IMR-90 (cell line): ENCODE measurements at regions not wholly inside any gene's neighbourhood (a gene's known extent, or its start where the extent isn't known, plus 50 kb on each side); places are given as distances from the start of the nearest gene placed in this dataset.

ENCODE experiments used
- ATAC-seq: fragments of 200-7000 bp; cut with Tn5 transposase; 2 replicates; pipeline ENCODE4 v1.9.1; 2020; ENCODE audit warnings: low read depth, mild to moderate bottlenecking, moderate library complexity
- BruUV-seq: library from RNA; stranded (reverse); fragments of 400-500 nt; replicated peaks from 2 replicates; lab custom pipeline; 2021; lab: Mats Ljungman, UMichigan
- CTCF ChIA-PET: fragments of 300-600 bp; formaldehyde crosslinking; extraction: SDS; loops from one replicate; lab custom pipeline; 2021; ENCODE audit warnings: antibody characterized with exemption; lab: Yijun Ruan, JAX
- POLR2A ChIA-PET: fragments of 300-600 bp; sonication (Branson Sonifier 250); formaldehyde crosslinking; loops from one replicate; lab custom pipeline; 2022; ENCODE audit warnings: antibody characterized with exemption; ENCODE audit not compliant: unreplicated experiment; lab: Charles Lee
- DNase-seq: peaks from one replicate; pipeline ENCODE4 v3.0.0; 2013
- H2AFZ ChIP-seq: replicated peaks from 2 replicates; pipeline ENCODE3; 2013; ENCODE audit warnings: low read length, mild to moderate bottlenecking; ENCODE audit not compliant: poor library complexity
- H2AK5ac ChIP-seq: 2 replicates; pipeline ENCODE4 v1.6.1; 2013; ENCODE audit warnings: low read depth, low read length, inconsistent platforms
- H2AK9ac ChIP-seq: replicated peaks from 2 replicates; pipeline ENCODE3; 2013; ENCODE audit warnings: mild to moderate bottlenecking, low read depth, low read length, moderate library complexity; ENCODE audit not compliant: poor library complexity
- H2BK120ac ChIP-seq: 2 replicates; pipeline ENCODE4 v1.6.1; 2013; ENCODE audit warnings: low read depth, low read length, inconsistent platforms
- H2BK15ac ChIP-seq: 3 replicates; pipeline ENCODE4 v1.6.1; 2013; ENCODE audit warnings: low read depth, low read length, inconsistent platforms
- H2BK20ac ChIP-seq: 2 replicates; pipeline ENCODE4 v1.6.1; 2013; ENCODE audit warnings: low read depth, mild to moderate bottlenecking, inconsistent platforms, low read length, moderate library complexity
- H2BK5ac ChIP-seq: 2 replicates; pipeline ENCODE4 v1.6.1; 2013; ENCODE audit warnings: mild to moderate bottlenecking, low read depth, low read length, inconsistent platforms; ENCODE audit not compliant: poor library complexity, severe bottlenecking
- H3K14ac ChIP-seq: replicated peaks from 2 replicates; pipeline ENCODE4 v1.6.1; 2013; ENCODE audit warnings: low read depth, low read length, inconsistent platforms
- H3K18ac ChIP-seq: 2 replicates; pipeline ENCODE4 v1.6.1; 2013; ENCODE audit warnings: low read depth, low read length, control low read depth
- H3K23ac ChIP-seq: 2 replicates; pipeline ENCODE4 v1.6.1; 2013; ENCODE audit warnings: low read depth, low read length, inconsistent platforms
- H3K27ac ChIP-seq: 2 replicates; pipeline ENCODE4 v1.5.1; 2013; ENCODE audit warnings: mild to moderate bottlenecking, control low read depth, low read length; ENCODE audit not compliant: insufficient read depth
- H3K27me3 ChIP-seq: 2 replicates; pipeline ENCODE4 v1.6.1; 2013; ENCODE audit warnings: low read length; ENCODE audit not compliant: control insufficient read depth, insufficient read depth
- H3K36me3 ChIP-seq: 2 replicates; pipeline ENCODE4 v1.6.1; 2013; ENCODE audit warnings: low read length, mixed read lengths; ENCODE audit not compliant: control insufficient read depth, insufficient read depth
- H3K4ac ChIP-seq: 2 replicates; pipeline ENCODE4 v1.6.1; 2013; ENCODE audit warnings: low read depth, low read length, inconsistent platforms
- H3K4me1 ChIP-seq: 2 replicates; pipeline ENCODE4 v1.6.1; 2013; ENCODE audit warnings: low read length, mixed read lengths; ENCODE audit not compliant: control insufficient read depth, insufficient read depth
- H3K4me2 ChIP-seq: 2 replicates; pipeline ENCODE4 v1.6.1; 2013; ENCODE audit warnings: low read depth, mild to moderate bottlenecking, control low read depth, low read length, moderate library complexity
- H3K4me3 ChIP-seq: 2 replicates; pipeline ENCODE4 v1.5.1; 2013; ENCODE audit warnings: low read depth, mild to moderate bottlenecking, control low read depth, low read length, moderate library complexity; ENCODE audit not compliant: insufficient read depth
- H3K56ac ChIP-seq: 2 replicates; pipeline ENCODE4 v1.6.1; 2013; ENCODE audit warnings: low read length, inconsistent platforms; ENCODE audit not compliant: insufficient read depth; ENCODE audit errors: extremely low read depth
- H3K79me1 ChIP-seq, 2 experiments: 2 replicates each; pipeline ENCODE4 v1.6.1; 2013; ENCODE audit warnings: low read length in 2 of 2, inconsistent platforms in 1 of 2, low read depth in 1 of 2
- H3K9ac ChIP-seq: 2 replicates; pipeline ENCODE4 v1.6.1; 2013; ENCODE audit warnings: low read depth, low read length, control low read depth
- H3K9me1 ChIP-seq: 2 replicates; pipeline ENCODE4 v1.6.1; 2013; ENCODE audit warnings: low read length, inconsistent platforms; ENCODE audit not compliant: insufficient read depth
- H3K9me3 ChIP-seq: 2 replicates; pipeline ENCODE4 v1.6.1; 2013; ENCODE audit warnings: low read length; ENCODE audit not compliant: control insufficient read depth, insufficient read depth
- H4K20me1 ChIP-seq: 2 replicates; pipeline ENCODE4 v1.6.1; 2013; ENCODE audit warnings: low read length, inconsistent platforms; ENCODE audit not compliant: insufficient read depth
- H4K5ac ChIP-seq: 2 replicates; pipeline ENCODE4 v1.6.1; 2013; ENCODE audit warnings: mild to moderate bottlenecking, low read depth, low read length, control low read depth
- H4K8ac ChIP-seq, 2 experiments: 2 replicates each; pipeline ENCODE4 v1.6.1; 2013; ENCODE audit warnings: low read depth in 2 of 2, low read length in 2 of 2, control low read depth in 1 of 2, inconsistent platforms in 1 of 2
- H4K91ac ChIP-seq: 2 replicates; pipeline ENCODE4 v1.6.1; 2013; ENCODE audit warnings: low read depth, low read length, inconsistent platforms; ENCODE audit not compliant: insufficient read depth
- BHLHE40 ChIP-seq: fragments of 150-350 bp; IDR thresholded peaks from 2 replicates; pipeline ENCODE4 v1.6.1; 2016; ENCODE audit warnings: mild to moderate bottlenecking, low read depth, low read length
- CEBPB ChIP-seq: IDR thresholded peaks from 2 replicates; pipeline ENCODE4 v1.6.1; 2012; ENCODE audit warnings: low read depth, low read length, improper control_type of control experiment
- CTCF ChIP-seq: conservative IDR thresholded peaks from 2 replicates; pipeline ENCODE4 v1.5.1; 2012; ENCODE audit warnings: mild to moderate bottlenecking, low read depth, low read length, improper control_type of control experiment
- FOS ChIP-seq: fragments of 150-350 bp; IDR thresholded peaks from 2 replicates; pipeline ENCODE4 v1.6.1; 2016; ENCODE audit warnings: low read depth, low read length
- MXI1 ChIP-seq: IDR thresholded peaks from 2 replicates; pipeline ENCODE4 v1.6.1; 2012; ENCODE audit warnings: low read depth, mild to moderate bottlenecking, low read length, moderate library complexity, borderline replicate concordance
- NFE2L2 ChIP-seq: fragments of 150-350 bp; IDR thresholded peaks from 2 replicates; pipeline ENCODE4 v1.6.1; 2016; ENCODE audit warnings: low read depth, mild to moderate bottlenecking, low read length
- RAD21 ChIP-seq: IDR thresholded peaks from 2 replicates; pipeline ENCODE4 v1.6.1; 2012; ENCODE audit warnings: low read length, improper control_type of control experiment
- RCOR1 ChIP-seq: IDR thresholded peaks from 2 replicates; pipeline ENCODE4 v1.6.1; 2012; ENCODE audit warnings: mild to moderate bottlenecking, low read length, improper control_type of control experiment; ENCODE audit not compliant: insufficient replicate concordance
- RFX5 ChIP-seq: IDR thresholded peaks from 2 replicates; pipeline ENCODE4 v1.8.0; 2012; ENCODE audit warnings: low read depth, mild to moderate bottlenecking, low read length, moderate library complexity
- SMC3 ChIP-seq: fragments of 150-350 bp; IDR thresholded peaks from 2 replicates; pipeline ENCODE4 v1.6.1; 2016; ENCODE audit warnings: low read depth, mild to moderate bottlenecking, antibody characterized with exemption, low read length, moderate library complexity
- WGBS, 2 experiments: methylation state at CpG; one replicate each; pipeline versions ENCODE4 v1.1.5 to v1.1.7; 2013; ENCODE audit warnings: missing lambda C conversion rate in 2 of 2; ENCODE audit not compliant: insufficient read length in 1 of 2; ENCODE audit errors: extremely low coverage in 2 of 2; 5-methylcytosine and 5-hydroxymethylcytosine counted together
- dilution Hi-C: fragments of 300-500 bp; cut with HindIII; formaldehyde crosslinking; loops from one replicate; pipeline ENCODE4 v1.14.3; 2018; ENCODE audit warnings: low sequenced_read_pairs; ENCODE audit not compliant: unreplicated experiment
- in situ Hi-C: fragments of 300-500 bp; cut with MboI; formaldehyde crosslinking; loops from 3 replicates; pipeline ENCODE4 v1.14.3; 2019; ENCODE audit warnings: low sequenced_read_pairs, inconsistent platforms, mixed read lengths
- intact Hi-C: fragments of 100-400 bp; cut with micrococcal nuclease; formaldehyde crosslinking; loops from 2 replicates; pipeline ENCODE4 v1.10.0; 2022
- TF ChIP-seq, protein P1 (sequence below): fragments of 150-350 bp; IDR thresholded peaks from 2 replicates; pipeline ENCODE4 v1.6.1; 2017; ENCODE audit warnings: mild to moderate bottlenecking, antibody characterized with exemption, low read length, low read depth
- TF ChIP-seq, protein P2 (sequence below): fragments of 150-350 bp; IDR thresholded peaks from 2 replicates; pipeline ENCODE4 v1.6.1; 2016; ENCODE audit warnings: low read depth, mild to moderate bottlenecking, low read length, moderate library complexity, borderline replicate concordance

- Histone ChIP-seq H2BK15ac (no peak overlapping the region), H3K23ac (no peak overlapping the region), H3K14ac (no peak overlapping the region), H2BK120ac (no peak overlapping the region), H3K27ac (no peak overlapping the region), H2AK5ac (no peak overlapping the region), H2BK20ac (no peak overlapping the region), H3K4me2 (no peak overlapping the region), H4K20me1 (no peaks in the 10 kb centered on the region), H4K91ac (no peak overlapping the region), H4K8ac (no peak overlapping the region), H3K4ac (no peak overlapping the region), H2AFZ (no peak overlapping the region), H3K4me3 (no peak overlapping the region), H4K5ac (no peak overlapping the region), H3K27me3 (no peaks in the 10 kb centered on the region), H3K9me3 (no peaks in the 10 kb centered on the region), H3K79me1 (no peaks in the 10 kb centered on the region), H3K36me3 (no peaks in the 10 kb centered on the region), H3K56ac (no peak overlapping the region), H3K18ac (no peak overlapping the region), H2AK9ac (no peak overlapping the region), H3K9ac (no peak overlapping the region), H2BK5ac (no peak overlapping the region), H3K9me1 (0 out of 2 replicates have a peak, but pooled peaks cover 5% of the 10 kb centered on the region), H3K4me1 (peaks cover 6% of the 10 kb centered on the region)
- BruUV-seq, result no TSS peak
- in situ Hi-C loops, result no loop called here
- DNase-seq (no peak), ATAC-seq (no peak)
- CTCF ChIA-PET, result interaction anchor here (1.4 kb wide), 1 partner anchor 12 kb away, joined by 3 read pairs; no protein-coding TSS in a partner anchor
- TF ChIP-seq RFX5 (no peak), NFE2L2 (no peak), FOS (no peak), BHLHE40 (no peak), CTCF (no peak), RCOR1 (no peak), SMC3 (no peak), MXI1 (no peak), CEBPB (no peak), RAD21 (no peak)
- TF ChIP-seq, protein P1, sequence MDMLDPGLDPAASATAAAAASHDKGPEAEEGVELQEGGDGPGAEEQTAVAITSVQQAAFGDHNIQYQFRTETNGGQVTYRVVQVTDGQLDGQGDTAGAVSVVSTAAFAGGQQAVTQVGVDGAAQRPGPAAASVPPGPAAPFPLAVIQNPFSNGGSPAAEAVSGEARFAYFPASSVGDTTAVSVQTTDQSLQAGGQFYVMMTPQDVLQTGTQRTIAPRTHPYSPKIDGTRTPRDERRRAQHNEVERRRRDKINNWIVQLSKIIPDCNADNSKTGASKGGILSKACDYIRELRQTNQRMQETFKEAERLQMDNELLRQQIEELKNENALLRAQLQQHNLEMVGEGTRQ, result no peak
- TF ChIP-seq, protein P2, sequence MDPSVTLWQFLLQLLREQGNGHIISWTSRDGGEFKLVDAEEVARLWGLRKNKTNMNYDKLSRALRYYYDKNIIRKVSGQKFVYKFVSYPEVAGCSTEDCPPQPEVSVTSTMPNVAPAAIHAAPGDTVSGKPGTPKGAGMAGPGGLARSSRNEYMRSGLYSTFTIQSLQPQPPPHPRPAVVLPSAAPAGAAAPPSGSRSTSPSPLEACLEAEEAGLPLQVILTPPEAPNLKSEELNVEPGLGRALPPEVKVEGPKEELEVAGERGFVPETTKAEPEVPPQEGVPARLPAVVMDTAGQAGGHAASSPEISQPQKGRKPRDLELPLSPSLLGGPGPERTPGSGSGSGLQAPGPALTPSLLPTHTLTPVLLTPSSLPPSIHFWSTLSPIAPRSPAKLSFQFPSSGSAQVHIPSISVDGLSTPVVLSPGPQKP, result no peak
- intact Hi-C loops, result no loop called here
- dilution Hi-C loops, result no loop called here
- 53% methylated on average over 2 of the region's 4 CpGs; no CpG with 5 or more reads in 1 of the 2 experiments for WGBS, 2 experiments
- POLR2A ChIA-PET, result no interaction called here
These were observed 98.5 kb downstream of the SST start for GRCh38 chr3:187571701-187572100.
